IPS-NIHi7 (cell line): ENCODE measurements at regions not wholly inside any gene's neighbourhood (a gene's known extent, or its start where the extent isn't known, plus 50 kb on each side); places are given as distances from the start of the nearest gene placed in this dataset.
"Not testable (repeated sequence)": the region's sequence is repeated elsewhere in the genome, so short reads cannot be mapped to it uniquely, and the experiment has no call there.

Experiments used
- DNase-seq: peaks from one replicate; pipeline ENCODE4 v3.0.0; 2012; ENCODE audit warnings: mixed read lengths; ENCODE audit errors: extremely low spot score

- no peak for DNase-seq
These were observed 251.5 kb upstream of the CBLB start for GRCh38 chr3:106120356-106120755.

DNA sequence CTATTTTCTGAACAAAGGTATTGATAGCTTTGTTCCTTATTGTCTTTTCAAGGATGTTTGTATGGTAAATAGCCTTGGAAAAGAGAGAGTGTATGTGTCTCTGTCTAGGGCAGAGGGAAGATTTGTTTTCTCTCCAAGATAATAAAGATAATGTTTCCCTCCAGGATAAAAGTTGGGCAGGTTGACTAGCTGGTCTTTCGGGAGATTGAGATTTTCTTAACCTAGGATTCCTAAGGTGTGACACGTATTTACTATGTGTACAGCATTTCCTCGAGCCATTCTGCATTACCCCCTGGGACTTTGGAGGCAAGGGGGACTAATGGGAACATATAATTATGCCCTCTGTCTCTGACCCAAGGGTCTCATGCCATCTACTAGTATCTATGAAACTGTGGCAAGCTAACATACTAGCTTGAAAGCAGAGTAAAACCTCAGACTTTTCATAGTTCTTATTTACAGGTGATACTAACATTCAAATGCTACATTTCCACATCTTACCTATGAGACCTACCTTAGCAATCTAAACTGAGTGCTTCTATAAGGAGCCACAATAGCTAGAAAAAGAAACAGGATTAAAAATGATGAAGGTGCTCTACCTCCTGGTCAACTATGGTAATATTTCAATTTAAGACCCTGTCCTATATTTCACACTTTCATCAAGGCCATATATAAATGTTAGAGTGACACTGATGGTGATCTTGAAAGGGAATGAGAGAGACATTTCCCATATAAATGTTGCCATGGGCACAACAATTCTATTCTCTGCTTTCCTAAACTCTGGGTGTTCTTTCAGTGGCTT, 252.9 kb upstream of the CBLB start:
- DNase-seq = no peak

- DNase-seq = no peak
These were observed 256.0 kb upstream of the CBLB start for GRCh38 chr3:106124818-106125217.

- no peak for DNase-seq
These were observed 256.5 kb upstream of the CBLB start for GRCh38 chr3:106125321-106125720.

- no peak for DNase-seq
These were observed 257.4 kb upstream of the CBLB start for GRCh38 chr3:106126067-106126845.

GRCh38 chr3:106126846-106127235, 258.0 kb upstream of the CBLB start:
- no peak for DNase-seq

DNA sequence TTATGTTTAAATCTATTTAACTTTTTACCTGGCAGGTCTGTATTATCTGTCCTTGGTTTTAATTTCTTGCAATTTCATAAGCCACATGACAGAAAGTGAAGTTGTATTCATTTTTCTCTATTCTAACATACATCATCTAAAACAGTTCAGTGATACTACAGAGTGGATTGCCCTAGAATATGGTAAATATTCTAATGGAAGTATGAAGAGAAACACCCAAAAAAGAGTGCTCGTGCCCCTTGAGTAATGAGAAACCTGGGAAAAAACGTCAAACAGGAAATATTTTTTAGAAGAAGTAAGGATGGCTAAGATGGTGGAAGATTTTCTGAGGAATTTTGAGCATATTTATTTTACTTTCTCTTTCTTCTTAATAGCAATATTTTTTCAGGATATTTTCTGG, 261.1 kb upstream of the CBLB start:
- no peak for DNase-seq

- peak; percentile 24 for DNase-seq
These were observed 261.8 kb upstream of the CBLB start for GRCh38 chr3:106130384-106131198.

GRCh38 chr3:106135451-106136160, 266.8 kb upstream of the CBLB start:
- DNase-seq = no peak

- DNase-seq = no peak
These were observed 271.0 kb upstream of the CBLB start for GRCh38 chr3:106139826-106140225.

- no peak for DNase-seq
These were observed 271.6 kb upstream of the CBLB start for GRCh38 chr3:106140431-106140830.

DNA sequence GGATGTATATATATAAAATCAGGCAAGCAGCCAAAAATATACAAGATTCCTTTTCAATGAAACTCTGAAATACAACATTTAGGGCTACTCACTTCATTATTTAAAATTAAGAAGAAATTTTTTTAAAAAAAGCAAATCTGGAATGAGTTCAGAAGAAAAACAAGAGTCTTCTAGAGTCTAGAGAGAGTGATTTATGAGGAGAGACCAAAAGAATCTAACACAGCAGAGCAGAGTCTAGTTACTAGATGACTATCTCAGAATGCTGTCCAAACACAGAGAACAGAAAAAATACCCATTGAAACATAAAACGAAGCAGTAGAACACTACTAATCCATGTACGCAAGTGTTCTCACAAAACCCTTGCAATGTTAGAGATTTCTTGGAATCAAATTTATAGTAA, 275.2 kb upstream of the CBLB start:
- DNase-seq = no peak

DNA sequence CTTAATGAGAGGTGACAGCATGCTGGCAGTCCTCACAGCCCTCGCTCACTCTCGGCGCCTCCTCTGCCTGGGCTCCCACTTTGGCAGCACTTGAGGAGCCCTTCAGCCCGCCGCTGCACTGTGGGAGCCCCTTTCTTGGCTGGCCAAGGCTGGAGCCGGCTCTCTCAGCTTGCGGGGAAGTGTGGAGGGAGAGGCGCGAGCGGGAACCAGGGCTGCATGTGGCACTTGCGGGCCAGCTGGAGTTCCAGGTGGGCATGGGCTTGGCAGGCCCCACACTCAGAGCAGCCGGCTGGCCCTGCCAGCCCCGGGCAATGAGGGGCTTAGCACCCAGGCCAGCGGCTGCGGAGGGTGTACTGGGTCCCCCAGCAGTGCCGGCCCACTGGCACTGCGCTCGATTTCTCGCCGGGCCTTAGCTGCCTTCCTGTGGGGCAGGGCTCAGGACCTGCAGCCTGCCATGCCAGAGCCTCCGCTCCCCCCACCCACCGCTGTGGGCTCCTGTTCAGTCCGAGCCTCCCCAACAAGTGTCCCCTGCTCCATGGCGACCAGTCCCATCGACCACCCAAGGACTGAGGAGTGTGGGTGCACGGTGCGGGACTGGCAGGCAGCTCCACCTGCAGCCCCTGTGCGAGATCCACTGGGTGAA, 279.7 kb upstream of the CBLB start:
- DNase-seq = not testable (repeated sequence)

GRCh38 chr3:106157411-106157810, 288.6 kb upstream of the CBLB start:
- no peak for DNase-seq

DNA sequence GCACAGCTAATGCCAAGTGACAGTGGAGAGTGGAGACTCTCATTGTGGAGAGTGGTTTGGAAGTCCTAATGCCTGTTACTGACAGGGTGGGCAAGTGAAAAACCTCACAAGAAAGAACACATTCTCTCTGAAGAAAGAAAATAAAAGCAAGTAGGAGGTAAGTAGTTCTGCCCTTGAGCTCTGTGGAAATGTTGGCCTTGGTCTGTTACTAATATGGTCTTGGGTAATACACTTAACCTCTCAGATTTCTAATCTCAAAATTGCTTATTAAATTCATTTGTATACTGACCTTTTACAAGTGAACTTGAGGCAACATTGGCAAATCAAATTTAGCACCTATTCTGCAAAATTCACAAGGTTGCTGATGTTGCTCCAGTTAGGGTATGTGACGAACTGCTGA, 291.6 kb upstream of the CBLB start:
- no peak for DNase-seq

- peak; percentile 8 for DNase-seq
These were observed 292.4 kb upstream of the CBLB start for GRCh38 chr3:106161246-106161645.

- DNase-seq = no peak
These were observed 298.9 kb upstream of the CBLB start for GRCh38 chr3:106167728-106168127.

DNA sequence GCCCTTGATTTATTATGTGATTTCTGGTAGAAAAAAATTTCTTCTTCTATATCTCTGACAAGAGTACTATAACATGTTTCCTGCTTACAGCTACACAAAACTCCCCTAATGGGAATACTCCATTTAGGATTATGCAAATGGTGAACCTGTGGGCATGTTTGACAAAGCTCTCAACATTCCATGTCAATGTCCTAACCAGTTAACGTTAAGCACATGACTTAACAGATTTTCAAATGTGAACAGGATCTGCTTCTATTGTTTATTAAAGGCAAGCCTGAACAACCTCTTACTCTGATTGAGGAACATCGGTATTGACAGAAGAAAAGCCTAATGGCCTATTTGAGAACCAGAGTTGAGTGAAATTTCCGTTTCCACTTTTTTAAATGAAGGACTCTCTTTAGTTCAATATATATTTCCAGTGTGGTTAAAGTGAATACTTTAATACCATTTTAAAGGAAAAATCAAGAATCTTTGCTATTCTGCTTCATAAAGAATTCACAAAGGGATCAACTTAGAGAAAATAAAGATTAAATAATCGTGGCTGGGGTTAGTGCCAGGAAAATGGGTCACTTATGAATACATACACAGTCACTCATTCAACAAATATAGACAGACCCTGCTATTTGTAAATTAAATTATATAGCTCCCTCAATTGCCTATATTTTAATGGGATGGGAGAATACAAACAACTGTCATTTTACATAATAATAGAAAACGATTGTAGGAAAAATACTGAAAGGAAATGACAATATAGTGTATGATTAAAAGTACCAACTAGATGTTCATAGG, 300.3 kb upstream of the CBLB start:
- no peak for DNase-seq

GRCh38 chr3:106170636-106171035, 301.8 kb upstream of the CBLB start:
- DNase-seq = no peak

DNA sequence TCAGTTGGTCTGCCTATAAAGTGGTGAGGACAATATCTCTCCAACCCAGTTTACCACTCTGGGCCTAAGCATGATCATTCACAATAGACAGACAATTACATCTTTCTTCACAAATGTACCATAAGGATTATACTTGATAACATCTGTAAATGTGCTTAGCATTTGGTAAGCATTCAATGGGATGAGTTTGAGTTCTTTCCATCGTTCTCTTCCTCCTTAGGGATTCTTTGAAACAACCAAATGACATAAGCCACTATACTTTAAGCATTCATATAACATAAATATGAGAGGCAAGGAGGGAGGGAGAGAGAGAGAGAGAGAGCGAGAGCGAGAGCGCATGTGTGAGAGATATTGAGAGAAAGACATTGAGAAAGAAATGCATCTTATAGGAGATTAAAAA, 303.3 kb upstream of the CBLB start:
- no peak for DNase-seq
